ENCODE measurements at regions not wholly inside any gene's neighbourhood (a gene's known extent, or its start where the extent isn't known, plus 50 kb on each side); places are given as distances from the start of the nearest gene placed in this dataset.

- TF ChIP-seq, protein P1, sequence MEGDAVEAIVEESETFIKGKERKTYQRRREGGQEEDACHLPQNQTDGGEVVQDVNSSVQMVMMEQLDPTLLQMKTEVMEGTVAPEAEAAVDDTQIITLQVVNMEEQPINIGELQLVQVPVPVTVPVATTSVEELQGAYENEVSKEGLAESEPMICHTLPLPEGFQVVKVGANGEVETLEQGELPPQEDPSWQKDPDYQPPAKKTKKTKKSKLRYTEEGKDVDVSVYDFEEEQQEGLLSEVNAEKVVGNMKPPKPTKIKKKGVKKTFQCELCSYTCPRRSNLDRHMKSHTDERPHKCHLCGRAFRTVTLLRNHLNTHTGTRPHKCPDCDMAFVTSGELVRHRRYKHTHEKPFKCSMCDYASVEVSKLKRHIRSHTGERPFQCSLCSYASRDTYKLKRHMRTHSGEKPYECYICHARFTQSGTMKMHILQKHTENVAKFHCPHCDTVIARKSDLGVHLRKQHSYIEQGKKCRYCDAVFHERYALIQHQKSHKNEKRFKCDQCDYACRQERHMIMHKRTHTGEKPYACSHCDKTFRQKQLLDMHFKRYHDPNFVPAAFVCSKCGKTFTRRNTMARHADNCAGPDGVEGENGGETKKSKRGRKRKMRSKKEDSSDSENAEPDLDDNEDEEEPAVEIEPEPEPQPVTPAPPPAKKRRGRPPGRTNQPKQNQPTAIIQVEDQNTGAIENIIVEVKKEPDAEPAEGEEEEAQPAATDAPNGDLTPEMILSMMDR (IDR thresholded peaks at IDR 0.05): no peak
- TF ChIP-seq POLR2A (IDR thresholded peaks at IDR 0.05) (no peak), EP300 (IDR thresholded peaks at IDR 0.05) (no peak), POLR2AphosphoS5 (IDR thresholded peaks at IDR 0.05) (no peak)
Measured at GRCh38 chr21:14881863-14882499, 182.8 kb downstream of the NRIP1 start.
